Omental fat pad (tissue), 3 donors: ENCODE measurements at regions not wholly inside any gene's neighbourhood (a gene's known extent, or its start where the extent isn't known, plus 50 kb on each side); places are given as distances from the start of the nearest gene placed in this dataset. TPM values are rescaled to one million over a fixed set of nuclear protein-coding genes. Genes with fewer than 3 reads are reported as not detected.

Experiments used
- ATAC-seq: fragments of 150-250 bp; one replicate; pipeline ENCODE4 v1.9.1; 2016; ENCODE audit warnings: mild to moderate bottlenecking, moderate library complexity; ENCODE audit not compliant: low FRiP score
- DNase-seq: peaks from one replicate; pipeline ENCODE4 v3.0.0-alpha.2; 2019; ENCODE audit warnings: low spot score
- CTCF ChIP-seq, 3 donors: fragments of 450-650 bp; IDR thresholded peaks; one replicate each; pipeline ENCODE4 v1.5.1; 2016 to 2017; ENCODE audit warnings: antibody characterized with exemption in 3 of 3, mild to moderate bottlenecking in 3 of 3, moderate library complexity in 2 of 3
- small RNA-seq: library from RNA; depleted of rRNA; stranded (forward); fragments of <200 nt; gene quantifications from one replicate; pipeline ENCODE3, GENCODE V24; 2016

- ATAC-seq: no peak
- no peak for TF ChIP-seq CTCF (IDR thresholded peaks at IDR 0.05)
- no peak for DNase-seq
Measured at GRCh38 chr2:238793306-238793705, 54.6 kb upstream of the TWIST2 start.

- ATAC-seq (no peak), DNase-seq (no peak)
- TF ChIP-seq CTCF (IDR thresholded peaks at IDR 0.05): no peak
Measured at GRCh38 chr2:238793801-238794449, 54.0 kb upstream of the TWIST2 start.

- DNase-seq (no peak), ATAC-seq (no peak)
- no peak for TF ChIP-seq CTCF (IDR thresholded peaks at IDR 0.05)
Measured at GRCh38 chr2:238796223-238796885, 51.5 kb upstream of the TWIST2 start.

GRCh38 chr2:238797537-238797936 lies 50.3 kb upstream of the TWIST2 start:
- DNase-seq (no peak), ATAC-seq (no peak)
- no peak for TF ChIP-seq CTCF (IDR thresholded peaks at IDR 0.05)

Small RNAs in the stretch of these regions (small RNA-seq; reads per million reads assigned to genes)
- gene AC113618.1: not detected
